GM19328 (cell line): ENCODE measurements at regions not wholly inside any gene's neighbourhood (a gene's known extent, or its start where the extent isn't known, plus 50 kb on each side); places are given as distances from the start of the nearest gene placed in this dataset.
"Not testable (repeated sequence)": the region's sequence is repeated elsewhere in the genome, so short reads cannot be mapped to it uniquely, and the experiment has no call there.

ENCODE experiments used
- ATAC-seq: cut with Tn5 transposase; IDR thresholded peaks from one replicate; pipeline ENCODE4 v1.9.1; 2021; ENCODE audit warnings: mild to moderate bottlenecking, moderate library complexity; ENCODE audit not compliant: unreplicated experiment

- ATAC-seq = not testable (repeated sequence)
Measured at GRCh38 chr5:56665117-56665516, 150.2 kb upstream of the MAP3K1 start.

GRCh38 chr5:56664025-56664424 is 151.3 kb upstream of the MAP3K1 start:
- no peak for ATAC-seq

- no peak for ATAC-seq
Measured at GRCh38 chr5:56663523-56663922, 151.8 kb upstream of the MAP3K1 start.

GRCh38 chr5:56662893-56663292 is 152.5 kb upstream of the MAP3K1 start:
- ATAC-seq = no peak

GRCh38 chr5:56659971-56660370 is 155.4 kb upstream of the MAP3K1 start:
- no peak for ATAC-seq

- no peak for ATAC-seq
Measured at GRCh38 chr5:56658972-56659371, 156.4 kb upstream of the MAP3K1 start.

GRCh38 chr5:56656846-56657726 is 158.3 kb upstream of the MAP3K1 start:
- no peak for ATAC-seq

GRCh38 chr5:56651893-56652292 is 163.5 kb upstream of the MAP3K1 start:
- ATAC-seq = no peak

- ATAC-seq = no peak
Measured at GRCh38 chr5:56650386-56650785, 165.0 kb upstream of the MAP3K1 start.

- ATAC-seq = no peak
Measured at GRCh38 chr5:56649569-56649968, 165.8 kb upstream of the MAP3K1 start.

GRCh38 chr5:56648460-56649034 is 166.8 kb upstream of the MAP3K1 start:
- ATAC-seq = no peak

GRCh38 chr5:56647099-56647850 is 168.1 kb upstream of the MAP3K1 start:
- no peak for ATAC-seq

GRCh38 chr5:56641635-56642260 is 173.6 kb upstream of the MAP3K1 start:
- ATAC-seq = no peak

- ATAC-seq = no peak
Measured at GRCh38 chr5:56640763-56641406, 174.5 kb upstream of the MAP3K1 start.

GRCh38 chr5:56639476-56639875 is 175.9 kb upstream of the MAP3K1 start:
- no peak for ATAC-seq

- no peak for ATAC-seq
Measured at GRCh38 chr5:56638768-56639238, 176.5 kb upstream of the MAP3K1 start.

GRCh38 chr5:56638061-56638621 is 177.2 kb upstream of the MAP3K1 start:
- no peak for ATAC-seq

- ATAC-seq = no peak
Measured at GRCh38 chr5:56637321-56637920, 177.9 kb upstream of the MAP3K1 start.

GRCh38 chr5:56633950-56634349 is 181.4 kb upstream of the MAP3K1 start:
- ATAC-seq = no peak

- no peak for ATAC-seq
Measured at GRCh38 chr5:56632939-56633338, 182.4 kb upstream of the MAP3K1 start.
